ENCODE measurements at regions not wholly inside any gene's neighbourhood (a gene's known extent, or its start where the extent isn't known, plus 50 kb on each side); places are given as distances from the start of the nearest gene placed in this dataset.

- Histone ChIP-seq H3K79me1 (ENCODE audit: low read depth, low read length) (no peaks in the 10 kb centered on the region), H2BK5ac (ENCODE audit: low read depth, low read length) (no peak overlapping the region), H3K27ac (ENCODE audit: low read depth, low read length) (no peak overlapping the region), H3K18ac (ENCODE audit: extremely low read depth, low read length) (no peak overlapping the region), H4K91ac (replicated peaks; ENCODE audit: insufficient read length, low read length) (no peak overlapping the region), H2AFZ (ENCODE audit: low read length) (0 out of 2 replicates have a peak overlapping the region, but pooled peaks have one; percentile 19), H3K27me3 (replicated peaks in 1 of 4; ENCODE audit: control insufficient read depth in 3 of 4, extremely low read depth in 1 of 4, insufficient read depth in 3 of 4, low read length in 3 of 4) (no peaks in the 10 kb centered on the region), H3K36me3 (ENCODE audit: control insufficient read depth in 2 of 4, insufficient read depth in 4 of 4, low read length in 3 of 4) (no peaks in the 10 kb centered on the region), H3K79me2 (ENCODE audit: control insufficient read depth in 1 of 2, insufficient read depth in 2 of 2, low read length in 2 of 2) (no peaks in the 10 kb centered on the region), H3K9ac (replicated peaks in 1 of 4; ENCODE audit: extremely low read depth in 1 of 4, low read depth in 3 of 4, low read length in 3 of 4) (no peak overlapping the region), H2BK15ac (ENCODE audit: low read length) (no peak overlapping the region), H3K56ac (replicated peaks; ENCODE audit: insufficient read length, low read depth, low read length) (no peak overlapping the region), H2AK5ac (ENCODE audit: low read depth, low read length) (no peak overlapping the region), H3K4me1 (replicated peaks in 1 of 4; ENCODE audit: control insufficient read depth in 3 of 4, insufficient read depth in 4 of 4, low read length in 3 of 4) (peaks cover 0 to 3% (median under 1%) of the 10 kb centered on the region in 4 experiments; a peak in 3 of 7 replicates), H3K4me3 (ENCODE audit: extremely low read depth in 1 of 4, insufficient read depth in 2 of 4, low read depth in 3 of 4, low read length in 4 of 4) (no peak overlapping the region), H3K4ac (replicated peaks; ENCODE audit: insufficient read length, low read depth, low read length) (no peak overlapping the region), H2BK120ac (replicated peaks; ENCODE audit: low read depth, low read length) (no peak overlapping the region), H3K23me2 (ENCODE audit: low read depth, low read length) (no peaks in the 10 kb centered on the region), H4K8ac (ENCODE audit: extremely low read depth, insufficient read depth, low read length) (no peak overlapping the region), H4K5ac (ENCODE audit: insufficient read length, low read depth, low read length) (no peak overlapping the region), H2BK12ac (ENCODE audit: low read depth, low read length) (no peak overlapping the region), H3K14ac (ENCODE audit: insufficient read length) (no peak overlapping the region), H3K23ac (ENCODE audit: insufficient read length) (no peak overlapping the region), H2BK20ac (ENCODE audit: low read length) (peak overlapping the region; percentile 55; the same call in 1 of the 2 replicates), H3K4me2 (ENCODE audit: insufficient read depth in 1 of 2, low read depth in 2 of 2, low read length in 2 of 2) (no peak overlapping the region), H3K9me3 (ENCODE audit: insufficient read depth in 2 of 2, low read depth in 1 of 2, low read length in 1 of 2) (no peaks in the 10 kb centered on the region), H4K20me1 (replicated peaks in 1 of 2; ENCODE audit: control insufficient read depth in 1 of 2, insufficient read depth in 2 of 2, low read length in 2 of 2) (no peaks in the 10 kb centered on the region)
- ChIA-PET POLR2A (ENCODE audit: partially characterized antibody) (no interaction called here), CTCF (ENCODE audit: partially characterized antibody) (interaction anchor here (0.6 to 2.7 kb wide), 21 partner anchors 8 to 1536 kb away, joined by 3 to 8 read pairs (median 3); no protein-coding TSS in a partner anchor)
- peak in 1 of 2 experiments; percentile 67 for DNase-seq (ENCODE audit: low read depth in 1 of 2, low spot score in 2 of 2)
- WGBS, 2 experiments (ENCODE audit: extremely low coverage in 1 of 2, insufficient coverage in 1 of 2, insufficient read length in 1 of 2, insufficient replicate concordance in 2 of 2, low coverage in 1 of 2, low lambda C conversion rate in 2 of 2, missing lambda C conversion rate in 1 of 2): 71% methylated on average over 14 of the region's 14 CpGs; no CpG with 5 or more reads in 1 of the 2 experiments
- FAIRE-seq: no peak
- TF ChIP-seq PHF8 (conservative IDR thresholded peaks at IDR 0.05; ENCODE audit: low read depth, low read length) (no peak), CTCF (IDR thresholded peaks at IDR 0.05; ENCODE audit: control extremely low read depth in 1 of 3, insufficient read depth in 1 of 3, low read depth in 1 of 3, low read length in 3 of 3) (peak; percentile 64 to 79 (median 75)), CTBP2 (IDR thresholded peaks at IDR 0.05; ENCODE audit: borderline replicate concordance, insufficient read depth, insufficient read length, low read length) (no peak), RAD21 (IDR thresholded peaks at IDR 0.05 in 1 of 2, conservative IDR thresholded peaks at IDR 0.05 in 1 of 2; ENCODE audit: low read depth in 2 of 2, low read length in 2 of 2) (peak; percentile 91), YY1 (IDR thresholded peaks at IDR 0.05; ENCODE audit: low read depth, low read length) (peak; percentile 77)
Measured at GRCh38 chr4:186948361-186949242, 224.9 kb upstream of the FAT1 start.

Data from H1 (cell line).